ENCODE measurements at regions not wholly inside any gene's neighbourhood (a gene's known extent, or its start where the extent isn't known, plus 50 kb on each side); places are given as distances from the start of the nearest gene placed in this dataset.

GRCh38 chr17:72369366-72369765 lies 248.5 kb downstream of the SOX9 start:
- Mint-ChIP-seq H3K27ac (no peak overlapping the region), H3K36me3 (no peaks in the 10 kb centered on the region), H3K9me3 (no peaks in the 10 kb centered on the region), H3K27me3 (no peaks in the 10 kb centered on the region), H3K4me1 (ENCODE audit: low read depth in 2 of 2) (no peaks in the 10 kb centered on the region), H3K4me3 (no peak overlapping the region)
- DNase-seq (ENCODE audit: low spot score), result no peak
- ATAC-seq, result no peak

DNA sequence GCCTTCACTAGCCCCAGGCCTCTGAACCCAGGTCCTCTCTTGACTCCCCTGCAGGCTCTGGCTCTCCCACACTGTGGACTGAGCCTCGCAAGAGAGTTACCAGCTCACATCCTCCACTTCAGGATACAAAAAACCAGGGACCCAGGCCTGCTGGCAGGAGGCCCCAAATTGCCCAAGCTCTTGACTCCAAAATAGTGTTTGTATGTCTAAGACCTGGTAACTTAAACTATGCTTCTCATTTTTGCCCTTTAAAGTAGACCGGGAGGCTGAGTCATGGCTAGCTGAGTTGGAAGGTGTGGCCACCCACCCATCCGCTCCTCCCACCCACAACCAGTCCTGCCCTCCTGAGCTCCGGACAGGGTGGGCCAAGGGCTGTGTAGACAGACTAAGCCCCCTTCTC lies 250.0 kb downstream of the SOX9 start:
- DNase-seq (ENCODE audit: low spot score) (no peak), ATAC-seq (peak in 1 of 2 donors; percentile 15)
- Mint-ChIP-seq H3K4me3 (no peak overlapping the region), H3K27me3 (no peaks in the 10 kb centered on the region), H3K4me1 (ENCODE audit: low read depth in 2 of 2) (no peaks in the 10 kb centered on the region), H3K27ac (no peak overlapping the region), H3K36me3 (no peaks in the 10 kb centered on the region), H3K9me3 (no peaks in the 10 kb centered on the region)

- DNase-seq (ENCODE audit: low spot score) (no peak), ATAC-seq (peak in 1 of 2 donors; percentile 30)
- Mint-ChIP-seq H3K4me1 (ENCODE audit: low read depth in 2 of 2) (no peaks in the 10 kb centered on the region), H3K36me3 (no peaks in the 10 kb centered on the region), H3K27me3 (peaks cover 0 to 9% of the 10 kb centered on the region in 2 donors), H3K4me3 (no peak overlapping the region), H3K9me3 (no peaks in the 10 kb centered on the region), H3K27ac (no peak overlapping the region)
Observed at GRCh38 chr17:72372185-72372584, 251.4 kb downstream of the SOX9 start.

GRCh38 chr17:72373910-72374741 lies 253.3 kb downstream of the SOX9 start:
- Mint-ChIP-seq H3K27ac (no peak overlapping the region), H3K4me3 (no peak overlapping the region), H3K27me3 (peaks cover 0 to 9% of the 10 kb centered on the region in 2 donors), H3K36me3 (no peaks in the 10 kb centered on the region), H3K9me3 (no peaks in the 10 kb centered on the region), H3K4me1 (ENCODE audit: low read depth in 2 of 2) (no peaks in the 10 kb centered on the region)
- ATAC-seq (peak in 1 of 2 donors; percentile 3), DNase-seq (ENCODE audit: low spot score) (no peak)

GRCh38 chr17:72376526-72377345 lies 255.9 kb downstream of the SOX9 start:
- ATAC-seq, result no peak
- Mint-ChIP-seq H3K27me3 (peaks cover 0 to 9% of the 10 kb centered on the region in 2 donors), H3K36me3 (no peaks in the 10 kb centered on the region), H3K4me3 (no peak overlapping the region), H3K4me1 (ENCODE audit: low read depth in 2 of 2) (no peaks in the 10 kb centered on the region), H3K27ac (no peak overlapping the region), H3K9me3 (no peaks in the 10 kb centered on the region)
- no peak for DNase-seq (ENCODE audit: low spot score)

DNA sequence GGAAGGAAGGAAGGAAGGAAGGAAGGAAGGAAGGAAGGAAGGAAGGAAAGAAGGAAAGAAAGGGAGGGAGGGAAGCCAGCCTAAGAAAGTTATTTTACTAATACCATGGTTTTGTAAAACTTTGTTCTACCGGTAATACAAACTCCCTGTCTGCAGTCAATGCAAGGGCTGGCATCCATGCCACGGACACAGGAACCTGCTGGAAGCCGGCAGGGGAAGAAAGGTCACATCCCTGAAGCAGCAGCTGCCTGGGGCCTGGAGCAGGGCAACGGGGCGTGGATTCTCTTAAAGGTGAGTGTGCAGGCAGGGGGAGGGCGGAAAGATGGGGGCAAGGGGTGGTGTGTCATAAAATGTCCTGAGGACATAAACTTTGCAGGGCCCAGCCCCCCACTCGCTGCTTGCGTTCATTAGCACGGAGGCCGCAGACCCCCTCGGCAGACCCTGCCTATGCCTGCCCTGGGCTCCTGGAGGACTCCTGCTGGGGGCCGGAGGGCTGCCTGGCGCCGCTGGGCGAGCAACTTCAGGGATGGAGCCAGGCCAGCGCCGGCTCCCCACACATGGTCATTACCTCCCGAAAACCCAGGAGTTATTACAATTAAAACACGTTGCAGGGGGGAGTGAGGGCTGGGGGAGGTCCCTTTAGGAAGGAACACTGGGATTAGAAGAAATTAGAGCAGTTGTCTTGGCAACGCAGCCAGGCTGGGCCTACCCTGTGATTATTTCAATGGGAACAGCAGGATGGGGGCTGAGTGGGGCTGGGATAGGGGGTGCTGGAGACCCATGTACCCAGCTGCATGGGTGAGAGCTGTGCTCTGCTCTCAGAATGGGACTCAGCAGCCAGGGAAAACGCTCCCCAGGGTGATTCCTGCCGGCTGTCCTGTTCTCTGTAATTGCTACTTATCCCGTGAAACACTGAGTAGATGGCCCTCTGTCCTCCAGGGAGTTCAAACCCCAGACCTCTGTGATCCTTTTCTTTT lies 257.9 kb downstream of the SOX9 start:
- Mint-ChIP-seq H3K27ac (no peak overlapping the region), H3K4me1 (ENCODE audit: low read depth in 2 of 2) (no peaks in the 10 kb centered on the region), H3K9me3 (no peaks in the 10 kb centered on the region), H3K27me3 (peaks cover 0 to 16% of the 10 kb centered on the region in 2 donors), H3K4me3 (no peak overlapping the region), H3K36me3 (no peaks in the 10 kb centered on the region)
- DNase-seq (ENCODE audit: low spot score), result no peak
- ATAC-seq, result no peak

GRCh38 chr17:72379516-72379915 lies 258.7 kb downstream of the SOX9 start:
- Mint-ChIP-seq H3K36me3 (no peaks in the 10 kb centered on the region), H3K4me3 (no peak overlapping the region)
- no peak for DNase-seq (ENCODE audit: low spot score)

GRCh38 chr17:72380120-72380519 lies 259.3 kb downstream of the SOX9 start:
- Mint-ChIP-seq H3K4me1 (ENCODE audit: low read depth in 2 of 2) (no peaks in the 10 kb centered on the region), H3K36me3 (no peaks in the 10 kb centered on the region), H3K27me3 (peaks cover 0 to 17% of the 10 kb centered on the region in 2 donors), H3K9me3 (no peaks in the 10 kb centered on the region), H3K4me3 (no peak overlapping the region), H3K27ac (no peak overlapping the region)
- ATAC-seq, result no peak
- DNase-seq (ENCODE audit: low spot score), result no peak

More at GRCh38 chr17:72379516-72379915, 258.7 kb downstream of the SOX9 start:
- no peak for ATAC-seq
- H3K27me3 Mint-ChIP-seq, result peaks cover 0 to 16% of the 10 kb centered on the region in 2 donors
- H3K4me1 Mint-ChIP-seq (ENCODE audit: low read depth in 2 of 2), result no peaks in the 10 kb centered on the region
- no peak overlapping the region for H3K27ac Mint-ChIP-seq
- H3K9me3 Mint-ChIP-seq, result no peaks in the 10 kb centered on the region

DNA sequence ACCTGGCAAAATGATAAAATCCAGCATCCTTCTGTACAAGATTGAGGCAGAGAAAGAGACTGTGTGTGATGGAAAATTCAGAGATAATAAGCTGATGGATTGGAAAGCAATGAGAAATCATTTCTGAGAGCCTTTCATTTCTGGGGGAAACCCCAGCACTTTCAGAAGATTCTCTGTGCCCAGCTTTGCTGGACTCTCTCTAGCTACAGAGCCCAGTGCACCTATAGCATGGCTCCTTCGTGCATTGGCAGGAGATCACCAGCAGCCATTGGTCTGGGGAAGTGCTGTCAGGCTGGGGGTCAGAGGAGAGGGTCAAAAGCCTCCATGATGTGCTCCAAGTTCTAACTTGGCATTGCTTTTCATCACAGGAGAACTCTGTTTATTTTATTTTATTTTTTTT lies 259.9 kb downstream of the SOX9 start:
- ATAC-seq, result no peak
- no peak for DNase-seq (ENCODE audit: low spot score)
- Mint-ChIP-seq H3K36me3 (no peaks in the 10 kb centered on the region), H3K4me1 (ENCODE audit: low read depth in 2 of 2) (no peaks in the 10 kb centered on the region), H3K4me3 (no peak overlapping the region), H3K27me3 (peaks cover 3 to 23% of the 10 kb centered on the region in 2 donors), H3K9me3 (peaks cover 2% of the 10 kb centered on the region), H3K27ac (no peak overlapping the region)

GRCh38 chr17:72381597-72382397 lies 261.0 kb downstream of the SOX9 start:
- Mint-ChIP-seq H3K27me3 (peaks cover 3 to 16% of the 10 kb centered on the region in 2 donors), H3K9me3 (peaks cover 2% of the 10 kb centered on the region), H3K27ac (no peak overlapping the region), H3K4me3 (no peak overlapping the region), H3K4me1 (ENCODE audit: low read depth in 2 of 2) (no peaks in the 10 kb centered on the region), H3K36me3 (no peaks in the 10 kb centered on the region)
- ATAC-seq (peak; percentile 22 to 32), DNase-seq (ENCODE audit: low spot score) (no peak)

DNA sequence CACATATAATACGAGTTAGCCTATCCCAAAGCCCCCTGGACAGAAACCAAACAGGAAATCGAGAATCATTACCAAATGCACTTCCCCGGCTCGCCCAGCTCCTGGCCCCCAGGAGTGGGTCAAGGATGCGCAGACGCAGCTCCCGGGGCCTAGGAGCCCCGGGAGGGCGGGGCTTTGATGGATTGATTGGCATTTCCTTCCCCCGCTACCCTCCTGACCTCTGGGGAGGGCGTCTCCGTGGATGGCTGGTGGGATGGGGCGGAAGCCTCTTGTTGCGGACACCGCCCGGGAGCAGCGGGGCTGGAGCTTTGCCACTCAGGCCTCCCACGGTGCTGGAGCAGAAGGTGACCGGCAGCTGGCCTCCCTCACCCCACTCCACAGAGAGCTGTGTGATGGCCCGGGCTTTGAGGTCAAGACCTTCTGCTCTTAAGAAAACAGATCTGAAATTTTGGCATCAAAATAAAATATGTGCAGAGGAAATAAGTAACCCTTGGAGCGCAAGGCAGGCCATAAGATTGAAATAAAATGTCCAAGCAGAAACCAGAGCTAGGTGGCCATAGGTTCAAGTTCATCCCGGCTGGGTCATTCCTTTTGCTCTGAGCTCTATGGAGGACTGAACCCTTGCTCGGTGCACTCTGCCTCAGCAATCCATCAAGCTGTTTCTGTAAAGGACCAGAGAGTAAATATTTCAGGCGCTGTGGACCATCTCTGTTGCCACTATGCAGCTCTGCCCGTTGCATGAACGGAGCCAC lies 262.3 kb downstream of the SOX9 start:
- Mint-ChIP-seq H3K4me3 (no peak overlapping the region), H3K27me3 (peaks cover 5 to 15% of the 10 kb centered on the region in 2 donors), H3K36me3 (no peaks in the 10 kb centered on the region), H3K9me3 (peaks cover 2% of the 10 kb centered on the region), H3K27ac (no peak overlapping the region), H3K4me1 (ENCODE audit: low read depth in 2 of 2) (no peaks in the 10 kb centered on the region)
- DNase-seq (ENCODE audit: low spot score), result no peak
- no peak for ATAC-seq

GRCh38 chr17:72385475-72385874 lies 264.7 kb downstream of the SOX9 start:
- H3K27me3 Mint-ChIP-seq, result peaks cover 5 to 15% of the 10 kb centered on the region in 2 donors
- H3K4me1 Mint-ChIP-seq (ENCODE audit: low read depth in 2 of 2), result no peaks in the 10 kb centered on the region
- H3K9me3 Mint-ChIP-seq, result peaks cover 2% of the 10 kb centered on the region
- DNase-seq (ENCODE audit: low spot score) (no peak), ATAC-seq (no peak)
- H3K27ac Mint-ChIP-seq, result no peak overlapping the region
- no peak overlapping the region for H3K4me3 Mint-ChIP-seq
- H3K36me3 Mint-ChIP-seq, result no peaks in the 10 kb centered on the region
